HEK293 (cell line): ENCODE measurements at regions not wholly inside any gene's neighbourhood (a gene's known extent, or its start where the extent isn't known, plus 50 kb on each side); places are given as distances from the start of the nearest gene placed in this dataset.

ENCODE experiments used
- CTCF ChIA-PET: fragments of 350-600 bp; formaldehyde crosslinking; extraction: SDS; loops from one replicate; lab custom pipeline; 2021; ENCODE audit warnings: antibody characterized with exemption; lab: Yijun Ruan, JAX
- POLR2A ChIA-PET: fragments of 300-600 bp; formaldehyde crosslinking; extraction: SDS; loops from one replicate; lab custom pipeline; 2020; ENCODE audit warnings: antibody characterized with exemption, inconsistent platforms; lab: Yijun Ruan, JAX
- H3K27ac ChIP-seq: fragments of 200-500 bp; sonication (Bioruptor generic); 2 replicates; pipeline ENCODE4 v1.5.1; 2014; ENCODE audit warnings: low read depth, low read length, control low read depth, inconsistent platforms; ENCODE audit errors: extremely low read depth
- H3K36me3 ChIP-seq, 2 experiments: fragments of 200-500 bp in 1 of 2; sonication (Bioruptor generic) in 1 of 2; 1 replicate in 1 of 2; 2 replicates in 1 of 2; pipeline ENCODE4 v1.5.1; 2014 to 2017; ENCODE audit warnings: inconsistent platforms in 2 of 2, low read length in 2 of 2; ENCODE audit not compliant: control insufficient read depth in 2 of 2, insufficient read depth in 1 of 2
- H3K4me1 ChIP-seq: fragments of 200-500 bp; sonication (Bioruptor generic); 2 replicates; pipeline ENCODE4 v1.5.1; 2014; ENCODE audit warnings: mild to moderate bottlenecking, low read length, inconsistent platforms; ENCODE audit not compliant: control insufficient read depth, insufficient read depth
- H3K4me3 ChIP-seq: 2 replicates; pipeline ENCODE4 v1.5.1; 2011; ENCODE audit warnings: low read depth, mild to moderate bottlenecking, control low read depth, low read length, moderate library complexity
- H3K9me3 ChIP-seq: fragments of 200-500 bp; sonication (Bioruptor generic); 2 replicates; pipeline ENCODE4 v1.5.1; 2014; ENCODE audit warnings: low read depth, low read length, inconsistent platforms; ENCODE audit not compliant: control insufficient read depth, insufficient read depth
- GFI1B ChIP-seq: fragments of 450-650 bp; formaldehyde crosslinking; IDR thresholded peaks from 2 replicates; pipeline ENCODE4 v1.5.1; 2016; ENCODE audit warnings: missing biosample characterization, missing genetic modification characterization
- HIC1 ChIP-seq: fragments of 450-650 bp; formaldehyde crosslinking; IDR thresholded peaks from 2 replicates; pipeline ENCODE4 v1.5.1; 2016; ENCODE audit warnings: missing biosample characterization, missing genetic modification characterization
- MYNN ChIP-seq: fragments of 450-650 bp; formaldehyde crosslinking; IDR thresholded peaks from 2 replicates; pipeline ENCODE4 v1.5.1; 2016; ENCODE audit warnings: missing biosample characterization, missing genetic modification characterization, borderline replicate concordance
- PBX3 ChIP-seq: sonication (generic); formaldehyde crosslinking; IDR thresholded peaks from 2 replicates; pipeline ENCODE4 v1.8.1; 2022; ENCODE audit warnings: mild to moderate bottlenecking, moderate library complexity, missing genetic modification reagents
- PRDM10 ChIP-seq: fragments of 450-650 bp; formaldehyde crosslinking; IDR thresholded peaks from 2 replicates; pipeline ENCODE4 v1.5.1; 2016; ENCODE audit warnings: missing biosample characterization, missing genetic modification characterization
- SP3 ChIP-seq: fragments of 450-650 bp; formaldehyde crosslinking; IDR thresholded peaks from 2 replicates; pipeline ENCODE4 v1.5.1; 2016; ENCODE audit warnings: missing biosample characterization, missing genetic modification characterization
- SP7 ChIP-seq: fragments of 450-650 bp; formaldehyde crosslinking; IDR thresholded peaks from 2 replicates; pipeline ENCODE4 v1.5.1; 2016; ENCODE audit warnings: missing biosample characterization, missing genetic modification characterization
- TRIM28 ChIP-seq: IDR thresholded peaks from 2 replicates; pipeline ENCODE4 v1.6.1; 2011; ENCODE audit warnings: low read length, control low read depth, borderline replicate concordance
- ZBTB20 ChIP-seq: fragments of 450-650 bp; formaldehyde crosslinking; IDR thresholded peaks from 2 replicates; pipeline ENCODE4 v1.5.1; 2016; ENCODE audit warnings: missing biosample characterization, missing genetic modification characterization
- ZBTB21 ChIP-seq: fragments of 450-650 bp; formaldehyde crosslinking; IDR thresholded peaks from 2 replicates; pipeline ENCODE4 v1.5.1; 2017; ENCODE audit warnings: missing biosample characterization, missing genetic modification characterization
- ZBTB48 ChIP-seq: fragments of 450-650 bp; formaldehyde crosslinking; IDR thresholded peaks from 2 replicates; pipeline ENCODE4 v1.5.1; 2016; ENCODE audit warnings: missing biosample characterization, missing genetic modification characterization
- ZNF18 ChIP-seq: fragments of 450-650 bp; formaldehyde crosslinking; IDR thresholded peaks from 2 replicates; pipeline ENCODE4 v1.5.1; 2016; ENCODE audit warnings: missing biosample characterization, missing genetic modification characterization
- ZNF274 ChIP-seq, 2 experiments: fragments of 200-500 bp in 1 of 2; fragments of 450-650 bp in 1 of 2; sonication (Bioruptor generic) in 1 of 2; formaldehyde crosslinking in 1 of 2; IDR thresholded peaks; 2 replicates each; pipeline versions ENCODE4 v1.5.1 to v1.6.1; 2014 to 2016; ENCODE audit warnings: borderline replicate concordance in 1 of 2, inconsistent platforms in 1 of 2, low read length in 1 of 2, missing biosample characterization in 1 of 2, missing genetic modification characterization in 1 of 2
- ZNF404 ChIP-seq: fragments of 450-650 bp; formaldehyde crosslinking; IDR thresholded peaks from 2 replicates; pipeline ENCODE4 v1.5.1; 2017; ENCODE audit warnings: missing biosample characterization, missing genetic modification characterization
- ZNF510 ChIP-seq: fragments of 450-650 bp; formaldehyde crosslinking; IDR thresholded peaks from 2 replicates; pipeline ENCODE4 v1.5.1; 2018; ENCODE audit warnings: mild to moderate bottlenecking, missing genetic modification characterization, missing biosample characterization; ENCODE audit not compliant: insufficient replicate concordance
- ZNF514 ChIP-seq: fragments of 450-650 bp; formaldehyde crosslinking; IDR thresholded peaks from 2 replicates; pipeline ENCODE4 v1.5.1; 2016; ENCODE audit warnings: missing biosample characterization, missing genetic modification characterization
- ZNF529 ChIP-seq: fragments of 450-650 bp; formaldehyde crosslinking; IDR thresholded peaks from 2 replicates; pipeline ENCODE4 v1.5.1; 2017; ENCODE audit warnings: missing genetic modification characterization, missing biosample characterization; ENCODE audit not compliant: insufficient replicate concordance
- ZNF654 ChIP-seq: fragments of 450-650 bp; formaldehyde crosslinking; IDR thresholded peaks from 2 replicates; pipeline ENCODE4 v1.5.1; 2016; ENCODE audit warnings: low read depth, missing biosample characterization, missing genetic modification characterization
- ZNF677 ChIP-seq: fragments of 450-650 bp; IDR thresholded peaks from 2 replicates; pipeline ENCODE4 v1.5.0; 2018; ENCODE audit warnings: missing biosample characterization, mild to moderate bottlenecking, missing genetic modification characterization, moderate library complexity
- ZNF701 ChIP-seq: fragments of 450-650 bp; formaldehyde crosslinking; IDR thresholded peaks from 2 replicates; pipeline ENCODE4 v1.5.1; 2016; ENCODE audit warnings: missing biosample characterization, missing genetic modification characterization

- ChIA-PET CTCF (interaction anchor here (0.8 to 2.0 kb wide), 4 partner anchors 139 to 248 kb away, joined by 3 to 16 read pairs (median 4); no protein-coding TSS in a partner anchor), POLR2A (no interaction called here)
Observed at GRCh38 chr10:91050371-91051034, 129.6 kb upstream of the ANKRD1 start.

GRCh38 chr10:91051829-91052228, 130.9 kb upstream of the ANKRD1 start:
- TF ChIP-seq MYNN (tag by site-specific recombination): no peak
- TF ChIP-seq ZNF701 (tag by site-specific recombination): no peak
- TF ChIP-seq ZBTB20 (tag by site-specific recombination): no peak
- Histone ChIP-seq H3K9me3 (no peaks in the 10 kb centered on the region), H3K4me3 (no peak overlapping the region), H3K36me3 (no peaks in the 10 kb centered on the region), H3K4me1 (0 out of 2 replicates have a peak, but pooled peaks cover 5% of the 10 kb centered on the region), H3K27ac (no peak overlapping the region)
- POLR2A ChIA-PET: no interaction called here
- CTCF ChIA-PET: interaction anchor here (0.7 to 1.5 kb wide), 4 partner anchors 8 to 247 kb away, joined by 3 to 4 read pairs (median 4); no protein-coding TSS in a partner anchor

More at GRCh38 chr10:91050371-91051034, 129.6 kb upstream of the ANKRD1 start:
- Histone ChIP-seq H3K4me3 (no peak overlapping the region), H3K4me1 (0 out of 2 replicates have a peak, but pooled peaks cover 5% of the 10 kb centered on the region), H3K9me3 (no peaks in the 10 kb centered on the region)
- TF ChIP-seq SP7 (tag by site-specific recombination) (no peak), TRIM28 (peak; percentile 72; the same call in 1 of the 2 replicates)
- TF ChIP-seq, all 188 proteins: peak for 1
- H3K27ac ChIP-seq: no peak overlapping the region
- H3K36me3 ChIP-seq: no peaks in the 10 kb centered on the region

- 0 out of 2 replicates have a peak, but pooled peaks cover 5% of the 10 kb centered on the region for H3K4me1 ChIP-seq
- no peak overlapping the region for H3K4me3 ChIP-seq
- ChIA-PET POLR2A (no interaction called here), CTCF (no interaction called here)
- no peak overlapping the region for H3K27ac ChIP-seq
- H3K36me3 ChIP-seq: no peaks in the 10 kb centered on the region
- no peaks in the 10 kb centered on the region for H3K9me3 ChIP-seq
- TF ChIP-seq ZNF404 (tag by site-specific recombination) (no peak), SP3 (tag by site-specific recombination) (no peak), ZNF529 (tag by site-specific recombination) (no peak), ZBTB48 (tag by site-specific recombination) (no peak), ZNF654 (tag by site-specific recombination) (no peak), PBX3 (CRISPR knock-in tag) (no peak), ZNF274 (IDR thresholded peaks at IDR 0.05; ENCODE audit: low read length) (no peak), ZNF274 (tag by site-specific recombination; IDR thresholded peaks at IDR 0.05; ENCODE audit: borderline replicate concordance) (no peak), PRDM10 (tag by site-specific recombination) (no peak), ZBTB21 (tag by site-specific recombination) (no peak), ZNF514 (tag by site-specific recombination) (no peak), ZNF510 (tag by site-specific recombination) (no peak), HIC1 (tag by site-specific recombination) (no peak), ZNF677 (tag by site-specific recombination) (no peak), ZNF18 (tag by site-specific recombination) (no peak), GFI1B (no peak)
Observed at GRCh38 chr10:91054325-91054724, 133.4 kb upstream of the ANKRD1 start.
